Stimulated activated naive CD8-positive, alpha-beta T cell treated with anti-CD3 and anti-CD28 coated beads, Interleukin-15, Interleukin-2, amounts not matched to agents 100 ng/mL and 50 ng/mL, for 24 hours (primary cell): ENCODE measurements at regions not wholly inside any gene's neighbourhood (a gene's known extent, or its start where the extent isn't known, plus 50 kb on each side); places are given as distances from the start of the nearest gene placed in this dataset.

Experiments
- H3K27ac Mint-ChIP-seq: one replicate; pipeline ENCODE4 v1.8.0; 2021; ENCODE audit warnings: mild to moderate bottlenecking, mixed read lengths
- H3K27me3 Mint-ChIP-seq: one replicate; pipeline ENCODE4 v1.8.0; 2021; ENCODE audit warnings: mixed read lengths
- H3K36me3 Mint-ChIP-seq: one replicate; pipeline ENCODE4 v1.8.0; 2021; ENCODE audit warnings: low read depth, mixed read lengths
- H3K4me1 Mint-ChIP-seq: one replicate; pipeline ENCODE4 v1.8.0; 2021; ENCODE audit warnings: low read depth, mixed read lengths
- H3K4me3 Mint-ChIP-seq: one replicate; pipeline ENCODE4 v1.8.0; 2021; ENCODE audit warnings: mild to moderate bottlenecking, mixed read lengths
- H3K9me3 Mint-ChIP-seq: one replicate; pipeline ENCODE4 v1.8.0; 2021; ENCODE audit warnings: mixed read lengths

DNA sequence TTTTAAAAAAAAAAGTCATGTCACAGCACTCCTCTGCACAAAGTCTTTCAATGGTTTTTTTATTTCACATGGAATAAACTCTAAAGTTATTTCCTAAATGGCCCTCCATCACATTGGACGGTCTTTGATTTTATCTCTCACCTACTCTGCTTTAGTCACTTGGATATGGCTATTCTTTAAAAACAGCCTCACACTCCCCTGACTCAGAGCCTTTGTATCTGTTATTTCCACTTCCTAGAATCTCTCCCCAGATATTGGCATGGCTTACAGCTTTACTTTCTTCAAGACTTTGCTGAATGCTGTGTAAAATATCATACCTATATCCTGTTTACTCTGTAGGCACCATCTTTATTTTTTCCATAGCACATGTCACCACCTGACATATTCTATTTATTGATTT is 194.7 kb upstream of the MCHR2 start:
- Mint-ChIP-seq H3K9me3 (no peaks in the 10 kb centered on the region), H3K36me3 (no peaks in the 10 kb centered on the region), H3K27ac (no peak overlapping the region), H3K4me3 (no peak overlapping the region), H3K27me3 (peaks cover 25% of the 10 kb centered on the region), H3K4me1 (no peaks in the 10 kb centered on the region)

DNA sequence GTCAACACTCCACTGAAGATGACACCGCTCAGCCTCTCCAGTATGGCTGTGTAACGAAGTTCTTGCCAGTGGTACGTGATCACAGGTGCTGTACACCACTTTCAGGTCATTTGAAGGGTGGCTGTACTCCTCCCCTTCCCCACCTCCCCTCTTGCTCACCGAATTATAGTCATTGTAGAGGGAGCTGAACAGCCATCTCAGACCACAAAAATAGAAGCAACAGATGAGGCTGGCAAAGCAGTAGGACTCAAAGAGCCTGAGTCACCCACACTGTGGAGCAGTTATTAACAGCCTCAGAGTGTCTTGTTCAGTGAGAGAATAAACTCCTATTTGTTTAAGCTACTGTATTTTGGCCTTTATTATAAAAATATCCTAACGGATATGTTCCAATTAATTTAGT is 192.5 kb upstream of the MCHR2 start:
- no peaks in the 10 kb centered on the region for H3K36me3 Mint-ChIP-seq

DNA sequence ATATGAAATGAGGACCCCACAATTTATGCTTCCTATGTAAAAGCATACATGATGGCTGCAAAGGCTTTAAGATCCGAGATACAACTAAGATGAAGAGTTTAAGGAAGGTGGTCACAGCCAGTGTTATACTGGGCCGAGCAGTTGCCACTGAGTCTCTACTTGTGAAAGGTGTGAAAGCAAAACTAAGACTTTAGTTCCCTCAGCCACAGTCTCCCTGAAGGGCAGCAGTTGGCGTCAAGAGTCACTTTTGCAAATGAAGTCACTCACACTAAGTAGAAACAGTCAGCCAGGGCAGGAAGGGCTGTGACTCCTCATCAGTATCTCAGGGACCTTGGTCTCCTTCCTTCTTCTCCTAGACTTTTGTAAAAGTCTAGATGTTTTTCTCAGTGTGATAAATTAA is 191.6 kb upstream of the MCHR2 start:
- H3K27me3 Mint-ChIP-seq: peaks cover 21% of the 10 kb centered on the region
- no peak overlapping the region for H3K27ac Mint-ChIP-seq
- H3K4me1 Mint-ChIP-seq: no peaks in the 10 kb centered on the region
- H3K9me3 Mint-ChIP-seq: no peaks in the 10 kb centered on the region
- H3K4me3 Mint-ChIP-seq: no peak overlapping the region
- H3K36me3 Mint-ChIP-seq: no peaks in the 10 kb centered on the region

More for the DNA sequence above, 192.5 kb upstream of the MCHR2 start:
- Mint-ChIP-seq H3K4me1 (no peaks in the 10 kb centered on the region), H3K9me3 (no peaks in the 10 kb centered on the region), H3K4me3 (no peak overlapping the region), H3K27ac (no peak overlapping the region), H3K27me3 (peaks cover 21% of the 10 kb centered on the region)

DNA sequence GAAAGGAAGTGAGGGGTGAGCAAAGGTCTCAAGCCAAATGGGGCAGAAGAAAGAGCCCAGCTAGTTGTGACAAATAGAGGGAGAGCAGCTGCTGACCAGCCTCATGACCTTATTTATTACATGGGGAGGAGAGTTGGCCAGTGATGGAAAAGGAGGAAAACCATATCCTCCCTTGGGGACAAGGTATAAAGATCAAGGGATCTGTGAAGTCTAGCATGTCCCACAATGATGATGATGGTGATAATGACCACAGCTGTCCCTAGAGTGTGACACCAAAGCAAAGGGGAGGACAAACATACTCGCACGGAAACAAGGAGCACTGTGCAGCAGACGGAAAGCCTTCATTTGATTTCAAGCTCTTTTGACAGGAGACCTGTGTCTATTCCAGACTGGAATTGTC is 190.4 kb upstream of the MCHR2 start:
- Mint-ChIP-seq H3K9me3 (no peaks in the 10 kb centered on the region), H3K4me1 (no peaks in the 10 kb centered on the region), H3K27me3 (peaks cover 17% of the 10 kb centered on the region), H3K4me3 (no peak overlapping the region), H3K36me3 (no peaks in the 10 kb centered on the region), H3K27ac (no peak overlapping the region)

DNA sequence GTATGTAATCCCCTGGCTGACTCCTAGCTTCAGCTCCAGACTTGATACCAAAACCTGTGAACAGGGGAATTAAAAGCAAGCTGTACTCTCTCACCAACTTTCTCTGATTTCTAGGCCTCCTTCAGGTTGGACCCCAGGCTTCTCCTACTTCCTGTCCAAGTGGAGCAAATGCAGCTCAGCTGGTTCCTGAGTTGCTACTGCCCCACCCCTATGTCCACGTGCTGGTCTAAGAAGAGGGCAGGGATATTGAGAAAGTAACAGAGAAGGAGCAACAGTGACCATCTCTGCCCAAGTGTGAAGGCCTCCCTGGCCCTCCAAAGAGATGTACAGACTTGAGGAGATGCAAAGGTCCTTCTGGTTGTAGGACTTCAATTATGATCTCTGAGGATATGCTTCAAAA is 188.3 kb upstream of the MCHR2 start:
- Mint-ChIP-seq H3K36me3 (no peaks in the 10 kb centered on the region), H3K27ac (no peak overlapping the region), H3K27me3 (peaks cover 14% of the 10 kb centered on the region)

DNA sequence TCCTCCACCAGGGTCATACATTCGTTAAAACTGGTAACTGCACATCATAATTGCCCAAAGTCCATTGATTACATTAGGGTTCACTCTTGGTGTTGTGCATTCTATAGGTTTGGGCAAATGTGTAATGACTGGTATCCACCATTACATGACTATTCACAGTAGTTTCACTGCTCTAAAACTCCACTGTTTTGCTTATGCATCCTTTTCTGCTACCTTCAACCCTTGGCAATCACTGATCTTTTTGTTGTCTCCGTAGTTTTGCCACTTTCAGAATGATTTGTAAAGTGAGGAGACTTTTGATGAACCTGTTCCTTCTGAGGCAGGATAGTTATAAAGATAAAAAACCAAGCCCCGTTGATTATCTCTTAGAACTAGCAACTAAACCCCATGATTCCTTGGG is 187.3 kb upstream of the MCHR2 start:
- no peaks in the 10 kb centered on the region for H3K4me1 Mint-ChIP-seq
- H3K9me3 Mint-ChIP-seq: no peaks in the 10 kb centered on the region
- H3K27me3 Mint-ChIP-seq: peaks cover 14% of the 10 kb centered on the region
- no peak overlapping the region for H3K27ac Mint-ChIP-seq
- no peaks in the 10 kb centered on the region for H3K36me3 Mint-ChIP-seq
- no peak overlapping the region for H3K4me3 Mint-ChIP-seq

More for the DNA sequence above, 188.3 kb upstream of the MCHR2 start:
- Mint-ChIP-seq H3K4me1 (no peaks in the 10 kb centered on the region), H3K4me3 (no peak overlapping the region), H3K9me3 (no peaks in the 10 kb centered on the region)

DNA sequence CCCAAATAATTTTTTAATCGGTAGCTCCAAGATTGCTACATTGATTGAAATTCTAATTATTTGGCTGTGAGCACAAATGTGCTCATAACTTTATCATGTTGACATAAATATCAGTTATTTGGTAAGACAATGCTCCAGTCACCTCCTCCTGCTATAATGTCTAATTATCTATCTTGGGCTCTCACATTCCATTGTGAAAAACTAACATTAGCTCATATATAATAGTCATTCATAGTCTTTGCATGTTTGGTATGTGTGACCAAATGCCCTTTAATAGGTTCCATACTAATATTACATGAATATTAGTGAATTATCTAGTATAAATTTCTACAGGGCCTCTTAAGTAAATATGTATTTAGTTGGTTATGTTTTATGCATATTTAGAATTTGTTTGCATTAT is 185.6 kb upstream of the MCHR2 start:
- Mint-ChIP-seq H3K27ac (no peak overlapping the region), H3K4me3 (no peak overlapping the region), H3K36me3 (no peaks in the 10 kb centered on the region), H3K4me1 (no peaks in the 10 kb centered on the region), H3K27me3 (peaks cover 13% of the 10 kb centered on the region), H3K9me3 (no peaks in the 10 kb centered on the region)

DNA sequence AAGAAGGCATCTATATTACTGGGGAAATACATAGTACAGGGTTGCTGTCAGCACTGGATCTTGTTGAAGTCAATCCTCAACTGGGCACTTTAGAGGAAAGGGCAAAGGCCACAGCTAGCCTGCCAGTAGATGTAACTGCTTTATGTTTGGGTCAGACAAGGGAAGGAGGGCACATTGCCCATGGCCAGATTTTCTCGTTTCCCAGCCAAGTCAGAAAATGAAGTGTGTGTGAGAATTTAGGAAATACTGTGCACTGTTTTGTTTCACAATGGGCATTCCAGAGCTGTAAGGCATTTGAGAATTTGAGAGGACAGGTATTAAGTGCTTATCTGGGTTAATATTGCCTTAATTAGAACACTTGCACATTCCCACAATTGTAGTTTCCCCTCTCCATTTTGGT is 183.9 kb upstream of the MCHR2 start:
- Mint-ChIP-seq H3K9me3 (no peaks in the 10 kb centered on the region), H3K4me1 (no peaks in the 10 kb centered on the region), H3K27me3 (peaks cover 10% of the 10 kb centered on the region), H3K4me3 (no peak overlapping the region), H3K36me3 (no peaks in the 10 kb centered on the region), H3K27ac (no peak overlapping the region)

DNA sequence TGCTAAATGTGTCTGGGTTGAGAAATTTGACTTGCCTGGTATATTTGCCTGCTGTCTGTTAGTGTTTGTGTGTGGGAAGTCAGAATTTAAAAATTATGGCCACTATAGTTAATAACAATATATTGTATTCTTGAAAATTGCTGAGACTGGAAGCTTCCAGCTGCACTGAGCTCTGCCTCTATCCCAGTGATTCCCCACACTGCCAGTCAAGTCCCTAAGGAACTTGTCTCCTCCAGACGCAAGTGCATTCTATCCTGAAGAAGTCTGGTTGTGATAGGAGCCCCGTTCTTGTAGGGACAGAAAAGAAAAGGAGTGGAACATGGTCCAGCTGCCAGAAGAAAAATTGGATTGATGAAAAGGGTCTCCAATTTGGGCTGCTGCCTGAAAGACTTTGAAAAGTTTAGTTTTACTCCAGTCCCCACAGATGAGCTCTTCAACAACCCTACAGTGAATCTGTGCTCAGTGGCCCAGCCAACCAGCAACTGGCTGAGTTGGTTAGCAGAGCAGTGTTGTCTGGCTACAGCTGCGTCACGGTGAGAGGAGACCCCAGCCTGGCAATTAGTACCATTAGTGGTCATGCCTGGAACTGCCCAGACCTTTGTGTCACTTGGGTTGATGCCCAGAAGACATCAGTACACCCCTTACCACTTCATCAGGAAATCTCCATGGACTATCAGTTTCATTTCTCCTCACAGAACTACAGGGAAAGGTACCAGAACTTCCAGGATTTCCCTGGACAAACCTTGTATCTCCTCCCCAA is 183.1 kb upstream of the MCHR2 start:
- no peaks in the 10 kb centered on the region for H3K36me3 Mint-ChIP-seq
- no peaks in the 10 kb centered on the region for H3K9me3 Mint-ChIP-seq
- H3K4me1 Mint-ChIP-seq: no peaks in the 10 kb centered on the region
- peaks cover 10% of the 10 kb centered on the region for H3K27me3 Mint-ChIP-seq
- H3K4me3 Mint-ChIP-seq: no peak overlapping the region
- no peak overlapping the region for H3K27ac Mint-ChIP-seq

DNA sequence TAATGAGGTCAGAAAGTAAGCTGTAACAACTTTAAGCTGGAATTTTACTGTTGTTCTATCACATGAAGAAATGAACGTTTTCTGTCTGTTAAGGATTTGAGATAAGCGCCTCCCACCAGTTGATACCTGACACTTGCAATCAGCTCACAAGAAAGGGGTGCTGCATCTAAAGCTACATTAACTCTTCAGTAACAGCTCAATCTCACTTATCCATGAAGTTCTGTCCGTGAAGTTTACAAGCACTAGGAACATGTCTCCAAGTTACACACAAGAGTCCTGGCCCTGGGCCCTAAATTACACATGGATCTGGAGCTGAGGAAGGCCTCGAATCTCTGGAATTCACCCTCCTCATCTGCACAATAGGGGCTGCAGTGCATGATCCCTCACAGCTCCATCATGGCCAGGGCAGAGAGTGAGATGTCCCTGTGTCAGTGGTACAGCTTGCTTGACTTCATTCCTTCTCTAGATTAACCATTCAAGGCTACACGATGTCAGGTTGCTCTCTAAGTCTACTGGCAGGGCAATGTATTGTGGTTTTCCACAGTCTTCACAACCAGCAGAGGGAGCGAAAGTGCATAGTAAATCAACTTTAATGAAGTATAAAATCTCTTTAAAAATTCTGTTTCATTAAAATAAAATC is 182.4 kb upstream of the MCHR2 start:
- H3K27me3 Mint-ChIP-seq: peaks cover 9% of the 10 kb centered on the region
- no peaks in the 10 kb centered on the region for H3K4me1 Mint-ChIP-seq
- H3K4me3 Mint-ChIP-seq: no peak overlapping the region
- H3K9me3 Mint-ChIP-seq: no peaks in the 10 kb centered on the region
- no peak overlapping the region for H3K27ac Mint-ChIP-seq
- no peaks in the 10 kb centered on the region for H3K36me3 Mint-ChIP-seq

DNA sequence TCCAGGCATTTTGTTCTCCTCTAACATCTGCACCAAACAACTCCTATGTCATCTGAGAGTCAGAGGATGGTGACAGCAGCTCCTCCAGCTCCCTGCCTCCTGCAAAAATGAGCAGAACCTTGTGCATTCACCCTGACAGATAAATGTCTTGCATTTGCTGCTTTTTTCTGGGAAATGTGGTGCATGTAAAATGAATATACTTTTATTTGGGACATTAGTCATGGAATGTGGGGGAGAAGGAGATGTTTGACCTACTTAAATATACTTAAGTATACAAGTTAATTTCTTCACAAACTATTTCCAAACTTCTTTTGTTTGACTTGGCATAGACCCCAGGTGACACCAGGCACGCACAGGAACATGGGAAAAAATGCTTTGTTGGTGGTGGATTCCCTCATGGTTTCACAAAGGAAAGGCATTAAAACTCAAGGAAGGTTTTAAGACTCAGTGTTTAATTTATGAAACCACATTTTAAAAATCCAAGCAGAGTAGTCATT is 181.8 kb upstream of the MCHR2 start:
- Mint-ChIP-seq H3K27me3 (peaks cover 4% of the 10 kb centered on the region), H3K4me3 (no peak overlapping the region), H3K9me3 (no peaks in the 10 kb centered on the region), H3K4me1 (no peaks in the 10 kb centered on the region), H3K27ac (no peak overlapping the region), H3K36me3 (no peaks in the 10 kb centered on the region)

DNA sequence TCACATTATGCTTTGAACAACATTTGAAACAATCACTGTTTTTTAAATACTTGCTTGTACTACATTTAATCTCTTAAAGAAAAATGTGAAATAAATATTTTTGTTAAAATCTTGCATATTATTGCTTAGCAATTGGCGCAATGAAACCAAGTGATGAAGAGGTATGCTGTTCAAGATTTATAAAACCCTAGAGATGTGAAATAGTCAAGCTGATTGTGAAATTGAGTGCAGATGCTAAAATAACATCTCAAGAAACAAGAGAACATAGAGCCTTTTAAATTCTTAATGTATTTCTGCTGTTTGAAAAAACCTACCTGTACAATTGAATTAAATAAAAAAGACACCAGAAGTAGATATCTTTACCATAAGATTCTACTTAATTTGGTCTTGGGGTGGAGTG is 179.2 kb upstream of the MCHR2 start:
- H3K9me3 Mint-ChIP-seq: no peaks in the 10 kb centered on the region
- peaks cover 4% of the 10 kb centered on the region for H3K27me3 Mint-ChIP-seq
- H3K4me1 Mint-ChIP-seq: no peaks in the 10 kb centered on the region
- no peak overlapping the region for H3K4me3 Mint-ChIP-seq
- no peaks in the 10 kb centered on the region for H3K36me3 Mint-ChIP-seq
- H3K27ac Mint-ChIP-seq: no peak overlapping the region

DNA sequence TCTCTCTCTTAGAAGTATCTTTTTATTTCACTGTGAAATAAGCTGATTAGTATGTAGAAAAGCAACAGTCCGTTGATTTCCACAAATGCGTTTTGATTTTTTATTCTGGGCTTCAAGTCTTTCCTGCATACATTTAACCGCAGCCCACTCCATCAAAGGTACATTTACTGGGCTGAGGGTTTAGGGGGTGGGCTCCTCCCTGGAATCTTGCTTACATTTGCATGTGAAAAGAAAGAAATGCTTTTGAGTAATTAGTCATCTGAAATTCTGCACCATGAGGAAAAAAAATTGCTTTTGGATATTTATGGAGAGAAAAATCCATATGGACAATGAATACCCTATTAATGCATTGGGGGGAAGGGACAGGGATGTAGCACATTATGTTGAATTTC is 178.3 kb upstream of the MCHR2 start:
- no peak overlapping the region for H3K27ac Mint-ChIP-seq
- no peaks in the 10 kb centered on the region for H3K4me1 Mint-ChIP-seq
- H3K4me3 Mint-ChIP-seq: no peak overlapping the region
- no peaks in the 10 kb centered on the region for H3K36me3 Mint-ChIP-seq
- no peaks in the 10 kb centered on the region for H3K9me3 Mint-ChIP-seq
- H3K27me3 Mint-ChIP-seq: no peaks in the 10 kb centered on the region

DNA sequence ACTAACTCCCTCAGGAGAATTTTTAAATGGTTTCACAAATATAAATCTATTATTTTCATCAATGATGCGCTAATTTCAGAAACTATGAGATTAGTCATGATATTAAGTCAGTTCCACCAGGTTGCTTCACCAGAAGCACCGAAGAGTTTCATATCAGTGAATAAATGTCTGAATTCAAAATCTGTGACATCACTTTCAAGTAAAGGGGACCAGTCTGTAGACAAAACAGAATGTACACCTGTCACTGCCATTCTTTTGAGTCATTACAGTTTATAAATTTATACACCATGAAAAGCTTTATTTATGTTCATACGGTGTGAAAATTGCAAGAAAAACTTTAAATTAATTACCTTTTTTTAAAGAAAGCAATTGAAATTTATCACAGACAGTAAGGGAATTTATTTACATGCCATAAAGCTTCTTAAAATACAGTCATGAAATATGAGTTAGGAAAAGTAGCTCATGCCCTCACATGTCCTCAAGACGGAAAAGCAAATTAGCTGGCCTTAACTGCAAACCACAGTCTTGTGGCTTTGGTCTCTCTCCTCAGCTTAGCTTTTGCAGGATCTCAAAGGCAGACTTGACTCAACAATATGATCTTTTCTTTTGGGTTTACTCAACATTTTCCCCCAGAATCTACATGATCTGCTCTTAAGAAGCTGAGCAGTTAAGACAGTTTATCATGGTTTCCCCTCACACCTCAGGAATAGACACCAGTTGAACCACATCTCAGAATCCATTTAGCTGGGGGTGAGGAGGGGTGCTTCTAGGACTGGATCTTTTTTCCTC is 177.7 kb upstream of the MCHR2 start:
- no peak overlapping the region for H3K27ac Mint-ChIP-seq
- H3K4me3 Mint-ChIP-seq: no peak overlapping the region
- H3K27me3 Mint-ChIP-seq: no peaks in the 10 kb centered on the region
- H3K36me3 Mint-ChIP-seq: no peaks in the 10 kb centered on the region
- no peaks in the 10 kb centered on the region for H3K9me3 Mint-ChIP-seq
- no peaks in the 10 kb centered on the region for H3K4me1 Mint-ChIP-seq

DNA sequence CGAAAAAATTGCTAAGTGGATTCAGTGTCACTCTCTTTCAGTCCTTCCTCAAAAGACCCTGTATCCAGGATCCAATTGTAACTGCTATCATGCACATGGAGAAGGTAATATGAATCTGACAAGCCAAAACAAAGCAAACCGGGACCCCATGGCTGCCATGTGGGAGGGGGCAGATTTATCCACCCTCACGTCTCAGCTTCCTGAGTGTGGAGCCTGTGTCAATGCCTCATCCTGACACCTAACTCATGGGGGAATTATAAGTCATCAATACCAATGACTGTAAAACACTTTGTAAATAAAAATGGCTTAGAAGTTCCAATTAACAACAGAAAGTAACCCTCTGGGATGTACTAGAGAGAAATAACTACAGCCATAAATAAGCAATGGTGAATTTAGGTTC is 174.1 kb upstream of the MCHR2 start:
- H3K27ac Mint-ChIP-seq: no peak overlapping the region
- no peaks in the 10 kb centered on the region for H3K9me3 Mint-ChIP-seq
- H3K4me1 Mint-ChIP-seq: no peaks in the 10 kb centered on the region
- no peak overlapping the region for H3K4me3 Mint-ChIP-seq
- H3K36me3 Mint-ChIP-seq: no peaks in the 10 kb centered on the region
- peaks cover 7% of the 10 kb centered on the region for H3K27me3 Mint-ChIP-seq
